GM18858 (cell line): ENCODE measurements at regions not wholly inside any gene's neighbourhood (a gene's known extent, or its start where the extent isn't known, plus 50 kb on each side); places are given as distances from the start of the nearest gene placed in this dataset.
"Not testable (repeated sequence)": the region's sequence is repeated elsewhere in the genome, so short reads cannot be mapped to it uniquely, and the experiment has no call there.

ENCODE experiments used
- ATAC-seq: cut with Tn5 transposase; IDR thresholded peaks from one replicate; pipeline ENCODE4 v1.9.1; 2021; ENCODE audit not compliant: unreplicated experiment

GRCh38 chr16:88162778-88163177 lies 211.5 kb downstream of the BANP start:
- not testable (repeated sequence) for ATAC-seq

GRCh38 chr16:88164196-88165039 lies 213.2 kb downstream of the BANP start:
- ATAC-seq = not testable (repeated sequence)

DNA sequence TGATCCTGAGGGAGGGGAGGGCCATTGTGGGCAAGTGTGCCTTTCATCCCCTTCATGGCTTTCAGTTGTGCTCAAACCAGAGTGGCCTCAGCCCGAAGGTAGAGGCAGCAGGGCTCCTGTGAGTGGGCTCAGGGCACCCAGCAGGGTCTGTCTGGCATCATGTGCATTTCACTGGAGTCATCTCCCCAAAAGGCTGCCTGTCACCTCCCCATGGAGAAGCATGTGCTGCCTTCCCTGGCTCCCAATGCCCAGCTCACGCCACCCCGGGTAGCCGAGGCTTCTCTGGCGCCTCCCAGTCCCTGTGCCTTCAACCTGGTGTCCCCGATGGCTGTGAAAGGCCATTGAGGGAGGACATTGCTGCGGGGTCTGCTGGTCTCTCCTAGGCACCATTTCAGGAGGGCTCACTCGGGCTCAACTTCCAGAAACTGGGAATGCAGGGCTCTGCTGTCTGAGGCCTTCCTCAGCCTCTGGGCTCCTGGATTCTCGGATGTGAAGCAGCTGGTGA lies 213.9 kb downstream of the BANP start:
- ATAC-seq = not testable (repeated sequence)

- ATAC-seq = not testable (repeated sequence)
Observed at GRCh38 chr16:88165683-88166082, 214.4 kb downstream of the BANP start.

DNA sequence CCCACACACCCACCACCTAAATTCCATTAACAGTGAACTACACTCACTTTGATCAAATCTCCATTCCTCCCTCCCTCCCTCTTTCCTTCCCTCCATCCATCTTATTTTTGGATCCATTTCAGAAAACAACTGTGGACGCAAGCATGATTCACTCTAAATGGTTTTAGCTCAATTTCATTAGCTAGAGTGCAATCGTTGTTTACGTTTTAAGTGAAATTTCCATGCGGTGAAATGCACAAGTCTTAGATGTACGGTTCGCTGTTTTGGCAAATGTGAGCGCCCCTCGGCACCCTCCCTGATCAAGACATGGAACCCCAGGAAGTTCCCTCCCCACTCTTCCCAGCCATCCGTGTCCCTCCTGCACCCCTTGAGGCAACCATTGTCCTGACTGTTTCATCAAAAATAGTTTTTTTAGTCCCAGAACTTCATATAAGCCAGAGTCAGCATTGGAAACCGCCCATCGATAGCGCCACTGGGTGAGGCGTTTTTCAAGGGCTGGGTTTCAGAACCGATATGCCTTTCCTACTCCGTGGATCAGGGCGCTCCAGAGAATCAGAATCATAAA lies 215.1 kb downstream of the BANP start:
- not testable (repeated sequence) for ATAC-seq

- ATAC-seq = not testable (repeated sequence)
Observed at GRCh38 chr16:88167798-88168556, 214.8 kb upstream of the ZNF469 start.

DNA sequence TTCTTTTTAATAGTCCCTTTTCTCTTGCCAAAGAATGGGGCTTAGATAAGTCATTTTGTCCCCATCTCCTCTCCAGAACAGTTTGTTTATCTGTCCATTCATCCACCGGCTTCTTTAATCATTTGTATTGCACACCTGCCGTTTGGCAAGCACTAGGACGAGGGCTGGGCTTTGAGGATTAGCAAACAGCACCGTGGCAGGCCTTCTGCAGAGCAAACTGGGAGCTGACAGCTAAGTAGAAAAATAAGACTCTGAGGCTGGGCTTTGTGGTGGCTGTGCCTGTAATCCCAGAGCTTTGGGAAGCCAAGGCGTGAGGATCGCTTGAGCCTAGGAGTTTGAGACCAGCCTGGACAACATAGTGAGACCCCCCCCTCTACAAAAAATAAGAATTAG lies 214.2 kb upstream of the ZNF469 start:
- ATAC-seq = not testable (repeated sequence)

- not testable (repeated sequence) for ATAC-seq
Observed at GRCh38 chr16:88169136-88169830, 213.5 kb upstream of the ZNF469 start.

DNA sequence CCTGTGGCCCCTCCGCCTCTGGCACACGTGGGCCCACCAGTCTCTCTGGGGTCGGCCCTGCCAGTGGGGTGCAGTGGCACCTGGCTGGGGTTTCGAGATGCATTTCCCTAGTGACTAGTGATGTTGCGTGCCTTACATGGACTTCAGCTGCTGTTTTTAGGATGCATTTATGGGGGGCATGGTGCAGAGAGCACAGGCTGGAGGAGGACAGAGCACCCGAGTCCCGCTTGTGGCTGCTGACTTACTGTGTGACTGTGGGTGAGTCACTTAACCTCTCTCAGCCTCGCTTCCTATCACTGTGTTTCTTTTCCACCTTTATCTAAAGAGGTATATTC lies 213.0 kb upstream of the ZNF469 start:
- ATAC-seq = not testable (repeated sequence)

GRCh38 chr16:88170528-88170991 lies 212.2 kb upstream of the ZNF469 start:
- no peak for ATAC-seq

DNA sequence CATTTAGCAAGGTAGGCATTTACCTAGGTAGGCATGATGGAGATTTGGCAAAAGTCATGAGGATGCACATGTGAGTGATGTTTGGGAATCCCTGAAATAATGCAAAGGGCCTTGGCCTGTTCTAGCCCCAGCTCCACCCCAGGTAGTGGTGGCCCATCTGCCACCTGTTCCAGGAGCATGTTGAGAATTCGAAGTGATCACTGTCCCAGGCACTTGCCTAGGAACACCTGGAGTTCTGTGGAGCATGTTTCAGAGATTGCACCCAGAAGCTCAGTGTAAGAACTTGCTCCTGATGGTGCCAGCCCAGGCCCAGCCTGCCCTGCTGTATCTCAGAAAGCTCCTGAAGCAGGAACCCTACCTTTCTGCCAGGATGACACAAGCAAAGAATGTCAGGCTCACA lies 211.6 kb upstream of the ZNF469 start:
- not testable (repeated sequence) for ATAC-seq

GRCh38 chr16:88176184-88176583 lies 206.6 kb upstream of the ZNF469 start:
- ATAC-seq = not testable (repeated sequence)

DNA sequence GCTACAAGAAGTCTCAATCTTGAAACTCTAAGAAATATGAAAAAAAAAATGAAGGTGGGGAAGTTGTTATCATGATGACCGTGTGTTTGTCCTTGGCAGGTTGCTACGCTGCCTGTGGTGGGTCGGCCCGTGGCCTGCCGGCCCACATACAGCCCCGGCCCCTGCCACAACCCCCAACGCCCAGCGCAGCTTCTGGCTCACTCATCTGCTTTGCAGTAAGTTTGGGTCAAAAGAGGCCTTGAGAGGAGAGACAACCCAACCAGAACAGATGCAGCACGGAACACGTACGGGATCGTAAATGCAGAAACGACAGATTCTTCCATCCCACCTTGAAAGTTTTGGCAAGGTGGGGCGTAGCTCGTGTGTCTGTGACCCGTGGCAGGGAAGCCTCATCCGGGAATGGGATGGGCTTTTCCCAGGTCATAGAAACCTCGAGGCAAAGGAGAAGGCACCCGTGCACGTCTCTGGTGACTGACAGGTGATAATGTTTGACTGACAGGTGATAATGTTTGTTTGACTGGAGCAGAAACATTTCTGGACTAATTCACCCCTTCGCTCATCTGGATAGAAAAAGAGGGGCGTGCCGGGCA lies 206.1 kb upstream of the ZNF469 start:
- not testable (repeated sequence) for ATAC-seq

DNA sequence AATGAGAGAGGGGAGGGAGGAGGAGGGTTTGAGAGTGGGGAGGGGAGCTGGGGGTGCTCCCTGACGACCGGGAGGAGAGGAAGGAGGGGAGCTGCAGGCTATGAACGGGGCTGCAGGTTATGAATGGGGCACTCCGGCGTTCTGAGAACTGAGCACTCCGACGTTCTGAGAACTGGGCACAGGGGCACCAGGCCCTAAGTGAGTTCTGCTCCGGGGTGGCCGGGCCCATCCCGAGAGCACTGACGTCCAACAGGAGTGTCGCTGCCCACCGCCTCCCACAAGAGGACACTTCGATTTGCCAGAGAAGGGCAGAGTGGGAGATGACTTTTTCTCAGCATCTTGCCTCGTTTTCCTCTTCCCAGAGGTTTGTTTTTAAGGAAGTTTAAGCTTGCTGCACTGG lies 204.5 kb upstream of the ZNF469 start:
- ATAC-seq = not testable (repeated sequence)

DNA sequence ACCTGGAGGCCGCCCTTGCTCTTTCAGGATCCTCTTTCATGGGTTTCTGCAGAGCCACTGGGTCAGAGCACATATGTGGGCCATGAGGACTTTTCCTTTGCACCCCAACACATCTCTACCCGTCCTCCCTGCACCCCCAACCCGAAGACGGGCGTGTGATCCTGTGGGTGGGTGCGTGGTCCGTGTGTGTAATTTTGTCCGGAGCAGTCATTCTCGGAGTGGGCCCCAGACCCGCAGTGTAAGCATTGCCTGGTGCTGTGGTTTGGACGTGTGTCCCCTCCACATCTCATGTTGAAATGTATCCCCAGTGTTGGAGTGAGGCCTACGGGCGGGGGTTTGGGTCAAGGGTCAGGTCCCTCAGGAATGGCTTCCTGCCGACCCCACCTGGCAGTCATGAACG lies 203.9 kb upstream of the ZNF469 start:
- not testable (repeated sequence) for ATAC-seq

DNA sequence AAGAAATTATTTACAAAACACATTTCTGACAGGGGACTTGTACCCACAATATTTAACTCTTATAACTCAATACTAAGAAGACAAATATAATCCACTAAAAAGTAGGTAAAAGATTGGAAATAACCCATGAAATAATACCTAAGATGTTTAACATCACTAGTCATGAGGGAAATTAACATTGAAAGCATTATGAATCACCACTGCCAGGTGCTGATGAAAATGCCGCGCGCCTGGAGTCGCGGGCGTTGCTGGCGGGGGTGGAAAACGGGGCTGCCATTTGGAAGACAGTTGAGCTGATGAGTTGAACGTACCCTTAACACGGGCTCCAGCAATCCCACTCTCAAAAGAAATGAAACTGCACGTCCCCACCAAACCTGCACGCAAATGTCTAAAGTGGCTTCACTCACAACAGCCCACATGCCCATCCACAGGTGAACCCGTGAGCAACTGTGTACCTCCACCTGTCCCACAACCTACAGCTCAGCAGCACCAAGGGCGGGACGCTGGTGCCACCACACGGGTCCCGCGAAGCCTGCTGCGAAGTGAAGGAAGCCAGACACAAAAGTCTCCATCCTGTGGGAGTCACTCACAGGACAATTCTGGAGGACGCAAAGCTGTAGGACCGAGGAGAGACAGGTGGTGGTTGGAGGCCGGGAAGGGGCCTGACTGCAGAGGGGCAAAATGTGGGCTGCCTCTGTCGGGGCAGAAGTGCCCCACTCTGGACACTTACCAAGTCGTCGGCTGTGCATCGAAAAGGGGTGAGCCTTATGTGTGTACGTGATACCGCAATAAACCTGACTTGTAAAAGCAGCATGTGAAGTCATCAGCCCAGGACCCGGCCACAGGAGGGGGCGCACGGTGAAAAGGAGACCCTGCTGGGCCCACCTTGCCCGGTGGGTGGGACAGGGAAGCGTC lies 199.5 kb upstream of the ZNF469 start:
- not testable (repeated sequence) for ATAC-seq

DNA sequence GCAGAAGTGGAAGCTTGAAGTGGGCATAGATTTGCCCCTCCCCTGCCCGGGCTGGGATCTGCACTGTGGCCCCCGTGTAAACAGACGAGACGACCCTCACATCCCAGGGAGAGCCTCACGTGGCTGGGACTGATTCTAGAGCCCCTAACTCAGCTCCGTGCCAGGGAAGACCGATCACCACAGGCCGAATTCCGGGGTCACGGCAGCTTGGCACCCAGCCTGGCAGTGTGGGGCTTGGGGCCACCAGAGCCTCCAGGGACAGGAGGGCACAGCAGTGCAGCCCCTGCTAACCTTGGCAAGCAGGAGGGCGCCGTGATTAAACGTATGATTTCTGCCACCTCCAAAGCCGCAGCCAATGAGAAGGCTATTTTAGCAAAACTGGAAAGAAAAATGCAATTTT lies 198.7 kb upstream of the ZNF469 start:
- ATAC-seq = not testable (repeated sequence)

DNA sequence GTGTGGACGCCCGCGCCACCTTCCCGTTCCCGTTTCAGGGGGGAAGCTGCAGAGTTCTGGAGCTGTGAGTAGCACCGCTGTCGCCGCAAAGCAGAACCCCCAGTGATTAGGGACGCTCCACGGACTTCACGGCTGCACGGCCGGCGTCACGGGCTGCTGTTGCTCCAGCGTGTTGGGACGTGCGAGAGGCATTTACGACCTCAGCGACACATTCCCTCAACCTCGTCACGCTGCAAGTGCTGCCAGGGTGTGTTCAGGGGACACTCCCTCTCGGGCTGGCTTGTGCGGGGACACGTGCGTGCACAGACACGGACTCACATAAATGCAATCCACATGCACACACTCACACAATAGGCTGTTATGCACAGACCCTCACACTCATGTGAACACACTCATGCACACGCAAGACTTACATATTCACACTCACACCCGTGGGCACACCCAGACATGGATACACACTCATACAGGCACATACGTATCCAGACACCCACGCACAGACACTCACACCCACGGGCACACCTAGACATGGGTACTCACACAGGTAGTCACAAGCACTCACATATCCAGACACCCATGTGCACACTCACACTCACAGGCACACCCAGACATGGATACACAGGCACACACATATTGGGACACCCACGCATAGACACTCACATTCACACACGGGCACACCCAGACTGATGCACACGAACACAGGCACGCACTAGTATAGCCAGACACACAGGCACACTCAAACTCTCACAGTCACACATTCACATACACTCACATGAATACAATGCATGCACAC lies 198.0 kb upstream of the ZNF469 start:
- not testable (repeated sequence) for ATAC-seq

- not testable (repeated sequence) for ATAC-seq
Observed at GRCh38 chr16:88185406-88185805, 197.4 kb upstream of the ZNF469 start.
